Mammary epithelial cell (primary cell): ENCODE measurements at regions not wholly inside any gene's neighbourhood (a gene's known extent, or its start where the extent isn't known, plus 50 kb on each side); places are given as distances from the start of the nearest gene placed in this dataset.

Experiments used
- EZH2 ChIP-seq: IDR thresholded peaks from 2 replicates; pipeline ENCODE4 v1.6.1; 2012; ENCODE audit warnings: low read length, inconsistent platforms, borderline replicate concordance
- TF ChIP-seq, protein P1 (sequence below), 2 donors: IDR thresholded peaks in 1 of 2; conservative IDR thresholded peaks in 1 of 2; 2 replicates each; pipeline ENCODE4 v1.5.1; 2011 to 2012; ENCODE audit warnings: inconsistent platforms in 2 of 2, low read length in 2 of 2, mild to moderate bottlenecking in 2 of 2, control low read depth in 1 of 2, low read depth in 1 of 2; ENCODE audit not compliant: insufficient read depth in 1 of 2; ENCODE audit errors: extremely low read depth in 1 of 2

DNA sequence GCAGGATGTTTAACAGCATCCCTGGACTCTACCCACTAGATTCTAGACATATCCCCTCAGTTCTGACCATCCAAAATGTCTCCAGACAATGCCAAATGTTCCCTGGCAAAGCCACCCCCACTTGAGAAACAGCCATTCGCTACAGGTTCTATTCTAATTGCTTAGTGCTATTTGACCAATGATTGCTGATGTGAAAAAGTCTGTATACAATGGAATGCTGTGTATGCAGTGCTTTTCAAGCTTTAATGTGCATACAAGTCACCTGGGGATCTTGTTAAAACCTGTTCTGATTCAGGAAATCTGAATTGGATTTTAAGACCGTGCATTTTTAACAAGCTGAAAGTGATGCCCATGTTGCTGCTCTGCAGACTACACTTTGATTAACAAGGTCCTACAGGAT lies 331.8 kb upstream of the KLF12 start:
- TF ChIP-seq, protein P1, sequence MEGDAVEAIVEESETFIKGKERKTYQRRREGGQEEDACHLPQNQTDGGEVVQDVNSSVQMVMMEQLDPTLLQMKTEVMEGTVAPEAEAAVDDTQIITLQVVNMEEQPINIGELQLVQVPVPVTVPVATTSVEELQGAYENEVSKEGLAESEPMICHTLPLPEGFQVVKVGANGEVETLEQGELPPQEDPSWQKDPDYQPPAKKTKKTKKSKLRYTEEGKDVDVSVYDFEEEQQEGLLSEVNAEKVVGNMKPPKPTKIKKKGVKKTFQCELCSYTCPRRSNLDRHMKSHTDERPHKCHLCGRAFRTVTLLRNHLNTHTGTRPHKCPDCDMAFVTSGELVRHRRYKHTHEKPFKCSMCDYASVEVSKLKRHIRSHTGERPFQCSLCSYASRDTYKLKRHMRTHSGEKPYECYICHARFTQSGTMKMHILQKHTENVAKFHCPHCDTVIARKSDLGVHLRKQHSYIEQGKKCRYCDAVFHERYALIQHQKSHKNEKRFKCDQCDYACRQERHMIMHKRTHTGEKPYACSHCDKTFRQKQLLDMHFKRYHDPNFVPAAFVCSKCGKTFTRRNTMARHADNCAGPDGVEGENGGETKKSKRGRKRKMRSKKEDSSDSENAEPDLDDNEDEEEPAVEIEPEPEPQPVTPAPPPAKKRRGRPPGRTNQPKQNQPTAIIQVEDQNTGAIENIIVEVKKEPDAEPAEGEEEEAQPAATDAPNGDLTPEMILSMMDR (conservative IDR thresholded peaks at IDR 0.05 in 1 of 2, IDR thresholded peaks at IDR 0.05 in 1 of 2; ENCODE audit: extremely low read depth in 1 of 2, insufficient read depth in 1 of 2, low read depth in 1 of 2, low read length in 2 of 2) = no peak
- no peak for TF ChIP-seq EZH2
